Neural cell (in vitro differentiated cells): ENCODE measurements at regions not wholly inside any gene's neighbourhood (a gene's known extent, or its start where the extent isn't known, plus 50 kb on each side); places are given as distances from the start of the nearest gene placed in this dataset.

Experiments
- H2AFZ ChIP-seq: fragments of 200-600, 300-800 bp; sonication (generic), shearing (Covaris generic); 2 replicates; pipeline ENCODE4 v1.6.0; 2014; ENCODE audit warnings: low read depth, mild to moderate bottlenecking, antibody characterized with exemption, low read length, moderate library complexity
- H3F3A ChIP-seq: fragments of 200-600 bp; shearing (Covaris generic); 2 replicates; pipeline ENCODE4 v1.6.1; 2016; ENCODE audit warnings: mild to moderate bottlenecking, moderate library complexity, mixed read lengths, antibody characterized with exemption, low read length; ENCODE audit not compliant: insufficient read depth, poor library complexity, severe bottlenecking
- H3K27ac ChIP-seq: fragments of 200-600, 300-800 bp; sonication (generic), shearing (Covaris generic); 2 replicates; pipeline ENCODE4 v1.5.1; 2014; ENCODE audit warnings: mild to moderate bottlenecking, low read length, moderate library complexity
- H3K27me3 ChIP-seq: fragments of 300-800, 200-600 bp; sonication (generic), shearing (Covaris generic); 2 replicates; pipeline ENCODE4 v1.6.0; 2014; ENCODE audit warnings: mild to moderate bottlenecking, low read depth, low read length, moderate library complexity; ENCODE audit not compliant: insufficient read depth
- H3K36me3 ChIP-seq: fragments of 300-800, 200-600 bp; sonication (generic), shearing (Covaris generic); 2 replicates; pipeline ENCODE4 v1.5.1; 2014; ENCODE audit warnings: mild to moderate bottlenecking, antibody characterized with exemption, low read length, moderate library complexity; ENCODE audit not compliant: insufficient read depth
- H3K4me2 ChIP-seq: fragments of 300-800, 200-600 bp; sonication (generic), shearing (Covaris generic); 2 replicates; pipeline ENCODE4 v1.6.0; 2014; ENCODE audit warnings: mild to moderate bottlenecking, low read length
- H3K4me3 ChIP-seq: fragments of 300-800, 200-600 bp; sonication (generic), shearing (Covaris generic); 2 replicates; pipeline ENCODE4 v1.5.1; 2014; ENCODE audit warnings: mild to moderate bottlenecking, low read length, moderate library complexity
- H3K79me2 ChIP-seq: fragments of 200-600 bp; shearing (Covaris generic); replicated peaks from 2 replicates; pipeline ENCODE4 v1.6.0; 2014; ENCODE audit warnings: mild to moderate bottlenecking, low read length, moderate library complexity; ENCODE audit not compliant: insufficient read depth
- H3K9ac ChIP-seq: fragments of 300-800, 200-600 bp; sonication (generic), shearing (Covaris generic); 2 replicates; pipeline ENCODE4 v1.6.1; 2016; ENCODE audit warnings: mild to moderate bottlenecking, low read length, mixed read lengths
- H3K9me2 ChIP-seq: fragments of 200-600 bp; shearing (Covaris generic); 2 replicates; pipeline ENCODE4 v1.6.1; 2016; ENCODE audit warnings: mild to moderate bottlenecking, low read length, mixed read lengths; ENCODE audit not compliant: insufficient read depth
- H3K9me3 ChIP-seq: fragments of 200-600, 300-800 bp; sonication (generic), shearing (Covaris generic); 2 replicates; pipeline ENCODE4 v1.6.1; 2016; ENCODE audit warnings: mild to moderate bottlenecking, mixed run types, low read length, moderate library complexity, mixed read lengths
- H4K20me1 ChIP-seq: fragments of 200-600 bp; shearing (Covaris generic); 2 replicates; pipeline ENCODE4 v1.6.1; 2016; ENCODE audit warnings: mild to moderate bottlenecking, mixed run types; ENCODE audit not compliant: insufficient read depth
- EP300 ChIP-seq: fragments of 450-650 bp; conservative IDR thresholded peaks from 2 replicates; pipeline ENCODE4 v1.6.1; 2014; ENCODE audit warnings: antibody characterized with exemption, mild to moderate bottlenecking, moderate library complexity; ENCODE audit not compliant: poor library complexity, severe bottlenecking
- EZH2 ChIP-seq: fragments of 200-600, 300-800 bp; shearing (Covaris generic), sonication (generic); IDR thresholded peaks from 2 replicates; pipeline ENCODE4 v1.6.1; 2014; ENCODE audit warnings: antibody characterized with exemption, low read length, borderline replicate concordance, mild to moderate bottlenecking; ENCODE audit not compliant: insufficient read depth, poor library complexity, severe bottlenecking
- MXI1 ChIP-seq: fragments of 450-650 bp; conservative IDR thresholded peaks from 2 replicates; pipeline ENCODE4 v1.6.1; 2014; ENCODE audit warnings: antibody characterized with exemption, mild to moderate bottlenecking; ENCODE audit not compliant: poor library complexity, severe bottlenecking
- POLR2AphosphoS5 ChIP-seq: IDR thresholded peaks from 2 replicates; pipeline ENCODE4 v1.6.1; 2012
- RAD21 ChIP-seq: fragments of 450-650 bp; conservative IDR thresholded peaks from 2 replicates; pipeline ENCODE4 v1.6.1; 2014; ENCODE audit warnings: antibody characterized with exemption, mild to moderate bottlenecking, moderate library complexity
- SMC3 ChIP-seq: fragments of 450-650 bp; conservative IDR thresholded peaks from 2 replicates; pipeline ENCODE4 v1.6.1; 2014; ENCODE audit warnings: antibody characterized with exemption, mild to moderate bottlenecking, moderate library complexity; ENCODE audit not compliant: poor library complexity
- TAF1 ChIP-seq: IDR thresholded peaks from 2 replicates; pipeline ENCODE4 v1.6.1; 2012; ENCODE audit warnings: low read depth
- TF ChIP-seq, protein P1 (sequence below): IDR thresholded peaks from 2 replicates; pipeline ENCODE4 v1.6.1; 2012; ENCODE audit warnings: borderline replicate concordance
- TF ChIP-seq, protein P2 (sequence below): fragments of 450-650 bp; IDR thresholded peaks from 2 replicates; pipeline ENCODE4 v1.5.1; 2014; ENCODE audit warnings: antibody characterized with exemption, mild to moderate bottlenecking, moderate library complexity; ENCODE audit not compliant: poor library complexity, severe bottlenecking

DNA sequence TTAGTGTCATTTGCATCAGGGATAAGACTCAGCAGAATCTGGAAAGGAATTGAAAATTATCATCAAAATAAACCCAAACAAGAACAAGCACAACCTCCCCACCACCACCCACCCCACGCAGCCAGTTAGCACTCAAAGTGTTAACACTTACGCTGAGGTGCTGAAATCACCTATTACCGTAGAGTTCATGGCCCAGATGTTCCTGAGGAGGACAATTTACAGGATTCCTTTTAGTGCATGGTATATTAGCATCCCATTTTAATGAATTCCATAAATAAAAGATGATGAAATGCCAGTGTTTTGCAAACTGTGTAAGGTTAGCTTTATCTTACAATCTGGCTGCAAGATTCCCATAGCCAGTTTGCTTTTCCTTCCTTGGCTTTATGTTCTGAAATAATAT lies 359.3 kb upstream of the SOX11 start:
- no peak overlapping the region for H3K27ac ChIP-seq
- H3K4me2 ChIP-seq = no peak overlapping the region
- H3F3A ChIP-seq = no peaks in the 10 kb centered on the region
- H3K9me3 ChIP-seq = no peaks in the 10 kb centered on the region
- no peak overlapping the region for H2AFZ ChIP-seq
- H3K27me3 ChIP-seq = no peaks in the 10 kb centered on the region
- H3K36me3 ChIP-seq = no peaks in the 10 kb centered on the region
- no peaks in the 10 kb centered on the region for H3K79me2 ChIP-seq
- TF ChIP-seq SMC3 = no peak
- no peak for TF ChIP-seq TAF1
- TF ChIP-seq MXI1 = no peak
- TF ChIP-seq, protein P1, sequence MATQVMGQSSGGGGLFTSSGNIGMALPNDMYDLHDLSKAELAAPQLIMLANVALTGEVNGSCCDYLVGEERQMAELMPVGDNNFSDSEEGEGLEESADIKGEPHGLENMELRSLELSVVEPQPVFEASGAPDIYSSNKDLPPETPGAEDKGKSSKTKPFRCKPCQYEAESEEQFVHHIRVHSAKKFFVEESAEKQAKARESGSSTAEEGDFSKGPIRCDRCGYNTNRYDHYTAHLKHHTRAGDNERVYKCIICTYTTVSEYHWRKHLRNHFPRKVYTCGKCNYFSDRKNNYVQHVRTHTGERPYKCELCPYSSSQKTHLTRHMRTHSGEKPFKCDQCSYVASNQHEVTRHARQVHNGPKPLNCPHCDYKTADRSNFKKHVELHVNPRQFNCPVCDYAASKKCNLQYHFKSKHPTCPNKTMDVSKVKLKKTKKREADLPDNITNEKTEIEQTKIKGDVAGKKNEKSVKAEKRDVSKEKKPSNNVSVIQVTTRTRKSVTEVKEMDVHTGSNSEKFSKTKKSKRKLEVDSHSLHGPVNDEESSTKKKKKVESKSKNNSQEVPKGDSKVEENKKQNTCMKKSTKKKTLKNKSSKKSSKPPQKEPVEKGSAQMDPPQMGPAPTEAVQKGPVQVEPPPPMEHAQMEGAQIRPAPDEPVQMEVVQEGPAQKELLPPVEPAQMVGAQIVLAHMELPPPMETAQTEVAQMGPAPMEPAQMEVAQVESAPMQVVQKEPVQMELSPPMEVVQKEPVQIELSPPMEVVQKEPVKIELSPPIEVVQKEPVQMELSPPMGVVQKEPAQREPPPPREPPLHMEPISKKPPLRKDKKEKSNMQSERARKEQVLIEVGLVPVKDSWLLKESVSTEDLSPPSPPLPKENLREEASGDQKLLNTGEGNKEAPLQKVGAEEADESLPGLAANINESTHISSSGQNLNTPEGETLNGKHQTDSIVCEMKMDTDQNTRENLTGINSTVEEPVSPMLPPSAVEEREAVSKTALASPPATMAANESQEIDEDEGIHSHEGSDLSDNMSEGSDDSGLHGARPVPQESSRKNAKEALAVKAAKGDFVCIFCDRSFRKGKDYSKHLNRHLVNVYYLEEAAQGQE = no peak
- TF ChIP-seq, protein P2, sequence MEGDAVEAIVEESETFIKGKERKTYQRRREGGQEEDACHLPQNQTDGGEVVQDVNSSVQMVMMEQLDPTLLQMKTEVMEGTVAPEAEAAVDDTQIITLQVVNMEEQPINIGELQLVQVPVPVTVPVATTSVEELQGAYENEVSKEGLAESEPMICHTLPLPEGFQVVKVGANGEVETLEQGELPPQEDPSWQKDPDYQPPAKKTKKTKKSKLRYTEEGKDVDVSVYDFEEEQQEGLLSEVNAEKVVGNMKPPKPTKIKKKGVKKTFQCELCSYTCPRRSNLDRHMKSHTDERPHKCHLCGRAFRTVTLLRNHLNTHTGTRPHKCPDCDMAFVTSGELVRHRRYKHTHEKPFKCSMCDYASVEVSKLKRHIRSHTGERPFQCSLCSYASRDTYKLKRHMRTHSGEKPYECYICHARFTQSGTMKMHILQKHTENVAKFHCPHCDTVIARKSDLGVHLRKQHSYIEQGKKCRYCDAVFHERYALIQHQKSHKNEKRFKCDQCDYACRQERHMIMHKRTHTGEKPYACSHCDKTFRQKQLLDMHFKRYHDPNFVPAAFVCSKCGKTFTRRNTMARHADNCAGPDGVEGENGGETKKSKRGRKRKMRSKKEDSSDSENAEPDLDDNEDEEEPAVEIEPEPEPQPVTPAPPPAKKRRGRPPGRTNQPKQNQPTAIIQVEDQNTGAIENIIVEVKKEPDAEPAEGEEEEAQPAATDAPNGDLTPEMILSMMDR = no peak
- no peak for TF ChIP-seq EP300
- TF ChIP-seq EZH2 = no peak
- TF ChIP-seq RAD21 = no peak
- no peak for TF ChIP-seq POLR2AphosphoS5
- H4K20me1 ChIP-seq = no peaks in the 10 kb centered on the region
- H3K9ac ChIP-seq = no peak overlapping the region
- no peak overlapping the region for H3K4me3 ChIP-seq
- no peaks in the 10 kb centered on the region for H3K9me2 ChIP-seq

DNA sequence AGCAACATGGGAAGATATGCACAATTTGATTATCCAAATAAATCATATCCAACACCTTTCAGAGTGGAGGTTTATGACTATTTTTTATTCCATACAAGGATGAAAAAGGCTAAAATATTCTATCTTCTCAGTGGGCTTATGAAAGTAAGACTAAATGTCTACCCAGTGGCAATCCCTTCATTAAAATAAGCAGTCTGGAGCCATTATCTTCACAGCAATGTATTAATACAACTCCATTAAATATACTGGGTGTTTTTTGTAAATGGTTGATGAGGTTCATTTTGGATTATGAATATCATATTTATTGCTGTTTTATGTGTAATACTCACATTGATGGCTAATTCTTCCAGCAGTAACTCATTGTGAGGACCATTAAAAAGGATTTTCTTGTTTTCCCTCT lies 352.7 kb upstream of the SOX11 start:
- H3K36me3 ChIP-seq = no peaks in the 10 kb centered on the region
- no peaks in the 10 kb centered on the region for H3K27me3 ChIP-seq
- H3K79me2 ChIP-seq = no peaks in the 10 kb centered on the region
- no peak overlapping the region for H3K9ac ChIP-seq
- H3K4me2 ChIP-seq = no peak overlapping the region
- no peaks in the 10 kb centered on the region for H3K9me2 ChIP-seq
- no peak overlapping the region for H2AFZ ChIP-seq
- no peaks in the 10 kb centered on the region for H3F3A ChIP-seq
- no peaks in the 10 kb centered on the region for H3K9me3 ChIP-seq
- H3K27ac ChIP-seq = no peak overlapping the region
- no peaks in the 10 kb centered on the region for H4K20me1 ChIP-seq
- TF ChIP-seq, protein P2 = no peak
- TF ChIP-seq EP300 = no peak
- no peak for TF ChIP-seq TAF1
- no peak for TF ChIP-seq EZH2
- no peak overlapping the region for H3K4me3 ChIP-seq
